ENCODE measurements at regions not wholly inside any gene's neighbourhood (a gene's known extent, or its start where the extent isn't known, plus 50 kb on each side); places are given as distances from the start of the nearest gene placed in this dataset.

DNA sequence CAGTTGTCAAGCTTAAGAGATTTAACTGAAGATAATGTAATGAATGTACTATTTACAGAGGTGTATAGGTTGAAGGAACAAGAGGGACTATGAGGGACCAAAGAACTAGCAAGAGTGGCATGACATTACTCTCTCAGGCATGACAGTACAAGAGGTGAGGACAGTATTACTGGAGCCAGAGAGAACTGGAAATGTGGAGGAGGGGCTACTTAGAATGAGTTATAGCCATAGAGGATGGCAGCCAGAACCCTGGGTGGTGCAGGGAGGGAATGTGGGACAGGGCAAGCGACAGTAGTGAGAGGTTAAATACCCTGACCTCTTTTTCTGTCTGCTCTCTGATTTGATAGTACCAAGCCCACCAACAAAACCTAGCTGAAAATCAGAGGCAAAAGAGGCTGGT lies 122.6 kb upstream of the UGP2 start:
- no peak for TF ChIP-seq POLR2AphosphoS5 (IDR thresholded peaks at IDR 0.05; ENCODE audit: low read depth, low read length)
- no peak for TF ChIP-seq POLR2A (IDR thresholded peaks at IDR 0.05; ENCODE audit: low read depth, low read length)
- TF ChIP-seq TAF1 (IDR thresholded peaks at IDR 0.05; ENCODE audit: low read depth, low read length) = no peak
- no peak for TF ChIP-seq SPI1 (IDR thresholded peaks at IDR 0.05; ENCODE audit: low read depth, low read length)
- no peak for TF ChIP-seq PAX5 (IDR thresholded peaks at IDR 0.05; ENCODE audit: insufficient read depth, low read length, severe bottlenecking)

Data from GM12891 (cell line).